CD4-positive, alpha-beta T cell (primary cell): ENCODE measurements at regions not wholly inside any gene's neighbourhood (a gene's known extent, or its start where the extent isn't known, plus 50 kb on each side); places are given as distances from the start of the nearest gene placed in this dataset.

Experiments
- ATAC-seq: fragments of 200-7000 bp; cut with Tn5 transposase; one replicate; pipeline ENCODE4 v1.10.0; 2022; ENCODE audit warnings: mild to moderate bottlenecking; ENCODE audit not compliant: poor library complexity
- CTCF ChIA-PET: fragments of 350-600 bp; sonication (Branson Sonifier 250); formaldehyde crosslinking; loops from one replicate; lab custom pipeline; 2021; ENCODE audit warnings: antibody characterized with exemption, inconsistent platforms; lab: Charles Lee
- POLR2A ChIA-PET: fragments of 350-600 bp; sonication (Branson Sonifier 250); formaldehyde crosslinking; loops from one replicate; lab custom pipeline; 2021; ENCODE audit warnings: antibody characterized with exemption, inconsistent platforms; lab: Charles Lee
- DNase-seq, 14 experiments: peaks; one replicate each; pipeline ENCODE4 v3.0.0-alpha.2; 2013 to 2020; ENCODE audit warnings: mixed read lengths in 2 of 14
- H3K27ac ChIP-seq, 2 donors: one replicate each; pipeline versions ENCODE4 v1.5.1 to v1.7.0; 2013; ENCODE audit warnings: low read length in 2 of 2, low read depth in 1 of 2, mild to moderate bottlenecking in 1 of 2
- H3K27me3 ChIP-seq, 2 experiments: 1 replicate in 1 of 2; 2 replicates in 1 of 2; pipeline versions ENCODE4 v1.6.1 to v1.7.0; 2013; ENCODE audit warnings: low read length in 2 of 2, control low read depth in 1 of 2, mild to moderate bottlenecking in 1 of 2, moderate library complexity in 1 of 2; ENCODE audit not compliant: insufficient read depth in 2 of 2, control insufficient read depth in 1 of 2
- H3K36me3 ChIP-seq: one replicate; pipeline ENCODE4 v1.6.1; 2013; ENCODE audit warnings: low read length, control low read depth; ENCODE audit not compliant: insufficient read depth
- H3K4me1 ChIP-seq: one replicate; pipeline ENCODE4 v1.6.1; 2013; ENCODE audit warnings: low read length, control low read depth; ENCODE audit not compliant: insufficient read depth
- H3K4me3 ChIP-seq: one replicate; pipeline ENCODE4 v1.5.1; 2013; ENCODE audit warnings: mild to moderate bottlenecking, low read length, moderate library complexity
- H3K9me3 ChIP-seq, 2 experiments: 1 replicate in 1 of 2; 2 replicates in 1 of 2; pipeline versions ENCODE4 v1.6.1 to v1.7.0; 2013; ENCODE audit warnings: low read length in 2 of 2, mild to moderate bottlenecking in 2 of 2, control low read depth in 1 of 2, moderate library complexity in 1 of 2; ENCODE audit not compliant: control insufficient read depth in 1 of 2, insufficient read depth in 1 of 2
- H3K27ac Mint-ChIP-seq: one replicate; pipeline ENCODE4 v1.8.0; 2020; ENCODE audit warnings: mixed read lengths
- H3K27me3 Mint-ChIP-seq: one replicate; pipeline ENCODE4 v1.8.0; 2021; ENCODE audit warnings: mixed read lengths
- H3K36me3 Mint-ChIP-seq: one replicate; pipeline ENCODE4 v1.8.0; 2021; ENCODE audit warnings: low read depth, mixed read lengths
- H3K4me1 Mint-ChIP-seq: one replicate; pipeline ENCODE4 v1.8.0; 2021; ENCODE audit warnings: low read depth, mixed read lengths
- H3K4me3 Mint-ChIP-seq: one replicate; pipeline ENCODE4 v1.8.0; 2020; ENCODE audit warnings: mild to moderate bottlenecking, mixed read lengths
- H3K9me3 Mint-ChIP-seq: one replicate; pipeline ENCODE4 v1.8.0; 2020; ENCODE audit warnings: mixed read lengths
- intact Hi-C, 2 experiments: fragments of 100-400 bp; cut with DNase I in 1 of 2; cut with micrococcal nuclease in 1 of 2; formaldehyde crosslinking; loops; one replicate each; pipeline versions ENCODE4 v1.15.1 to v1.9.0; 2023 to 2025; cut with DNase I, micrococcal nuclease
- TF ChIP-seq, protein P1 (sequence below): fragments of 200-600 bp; IDR thresholded peaks from one replicate; pipeline ENCODE4 v1.8.0; 2022; ENCODE audit warnings: antibody characterized with exemption, mild to moderate bottlenecking

- CTCF ChIA-PET: no interaction called here
- POLR2A ChIA-PET: no interaction called here
- Histone ChIP-seq H3K27me3 (no peaks in the 10 kb centered on the region), H3K9me3 (no peaks in the 10 kb centered on the region), H3K4me3 (no peak overlapping the region), H3K4me1 (no peaks in the 10 kb centered on the region), H3K36me3 (no peaks in the 10 kb centered on the region), H3K27ac (no peak overlapping the region)
- Mint-ChIP-seq H3K27ac (no peak overlapping the region), H3K36me3 (no peaks in the 10 kb centered on the region), H3K4me1 (no peaks in the 10 kb centered on the region), H3K27me3 (no peaks in the 10 kb centered on the region), H3K4me3 (no peak overlapping the region), H3K9me3 (no peaks in the 10 kb centered on the region)
- DNase-seq (no peak), ATAC-seq (no peak)
- TF ChIP-seq, protein P1, sequence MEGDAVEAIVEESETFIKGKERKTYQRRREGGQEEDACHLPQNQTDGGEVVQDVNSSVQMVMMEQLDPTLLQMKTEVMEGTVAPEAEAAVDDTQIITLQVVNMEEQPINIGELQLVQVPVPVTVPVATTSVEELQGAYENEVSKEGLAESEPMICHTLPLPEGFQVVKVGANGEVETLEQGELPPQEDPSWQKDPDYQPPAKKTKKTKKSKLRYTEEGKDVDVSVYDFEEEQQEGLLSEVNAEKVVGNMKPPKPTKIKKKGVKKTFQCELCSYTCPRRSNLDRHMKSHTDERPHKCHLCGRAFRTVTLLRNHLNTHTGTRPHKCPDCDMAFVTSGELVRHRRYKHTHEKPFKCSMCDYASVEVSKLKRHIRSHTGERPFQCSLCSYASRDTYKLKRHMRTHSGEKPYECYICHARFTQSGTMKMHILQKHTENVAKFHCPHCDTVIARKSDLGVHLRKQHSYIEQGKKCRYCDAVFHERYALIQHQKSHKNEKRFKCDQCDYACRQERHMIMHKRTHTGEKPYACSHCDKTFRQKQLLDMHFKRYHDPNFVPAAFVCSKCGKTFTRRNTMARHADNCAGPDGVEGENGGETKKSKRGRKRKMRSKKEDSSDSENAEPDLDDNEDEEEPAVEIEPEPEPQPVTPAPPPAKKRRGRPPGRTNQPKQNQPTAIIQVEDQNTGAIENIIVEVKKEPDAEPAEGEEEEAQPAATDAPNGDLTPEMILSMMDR: no peak
- intact Hi-C loops: loop anchor here in 1 of 2 experiments (10.0 kb wide), 1 partner anchor 57 kb away; no protein-coding TSS in a partner anchor
These were observed 429.8 kb downstream of the BCOR start for GRCh38 chrX:39667736-39668482.

GRCh38 chrX:39669668-39670067 is 428.1 kb downstream of the BCOR start:
- Mint-ChIP-seq H3K9me3 (no peaks in the 10 kb centered on the region), H3K4me1 (no peaks in the 10 kb centered on the region), H3K27ac (no peak overlapping the region), H3K4me3 (no peak overlapping the region), H3K27me3 (no peaks in the 10 kb centered on the region), H3K36me3 (no peaks in the 10 kb centered on the region)
- Histone ChIP-seq H3K4me1 (no peaks in the 10 kb centered on the region), H3K36me3 (no peaks in the 10 kb centered on the region), H3K27ac (no peak overlapping the region), H3K4me3 (no peak overlapping the region), H3K27me3 (no peaks in the 10 kb centered on the region), H3K9me3 (no peaks in the 10 kb centered on the region)
- no peak for ATAC-seq
- no peak for DNase-seq
- TF ChIP-seq, protein P1: no peak
- POLR2A ChIA-PET: no interaction called here
- CTCF ChIA-PET: no interaction called here
- intact Hi-C loops: loop anchor here in 1 of 2 experiments (10.0 kb wide), 1 partner anchor 55 kb away; no protein-coding TSS in a partner anchor

- TF ChIP-seq, protein P1: no peak
- Histone ChIP-seq H3K27me3 (no peaks in the 10 kb centered on the region), H3K9me3 (no peaks in the 10 kb centered on the region), H3K4me3 (no peak overlapping the region), H3K36me3 (no peaks in the 10 kb centered on the region), H3K4me1 (no peaks in the 10 kb centered on the region), H3K27ac (no peak overlapping the region)
- ChIA-PET CTCF (no interaction called here), POLR2A (no interaction called here)
- no peak overlapping the region for H3K4me3 Mint-ChIP-seq
- no peaks in the 10 kb centered on the region for H3K36me3 Mint-ChIP-seq
- ATAC-seq (no peak), DNase-seq (no peak)
- intact Hi-C loops: no loop called here
- H3K9me3 Mint-ChIP-seq: no peaks in the 10 kb centered on the region
- no peaks in the 10 kb centered on the region for H3K27me3 Mint-ChIP-seq
- H3K27ac Mint-ChIP-seq: no peak overlapping the region
- H3K4me1 Mint-ChIP-seq: no peaks in the 10 kb centered on the region
These were observed 427.5 kb downstream of the BCOR start for GRCh38 chrX:39670281-39670680.
